Stimulated activated CD4-positive, alpha-beta T cell treated with anti-CD3 and anti-CD28 coated beads, Interleukin-2, amount 100 ng/mL, for 4 hours (primary cell): ENCODE measurements at regions not wholly inside any gene's neighbourhood (a gene's known extent, or its start where the extent isn't known, plus 50 kb on each side); places are given as distances from the start of the nearest gene placed in this dataset.
"Not testable (repeated sequence)": the region's sequence is repeated elsewhere in the genome, so short reads cannot be mapped to it uniquely, and the experiment has no call there.

Experiments
- DNase-seq: peaks from one replicate; pipeline ENCODE4 v3.0.0-alpha.2; 2020; ENCODE audit warnings: low read depth

GRCh38 chr6:2376429-2377355 is 131.3 kb upstream of the GMDS start:
- DNase-seq = no peak

- no peak for DNase-seq
These were observed 130.0 kb upstream of the GMDS start for GRCh38 chr6:2375443-2375842.

GRCh38 chr6:2369606-2370005 is 124.2 kb upstream of the GMDS start:
- no peak for DNase-seq

DNA sequence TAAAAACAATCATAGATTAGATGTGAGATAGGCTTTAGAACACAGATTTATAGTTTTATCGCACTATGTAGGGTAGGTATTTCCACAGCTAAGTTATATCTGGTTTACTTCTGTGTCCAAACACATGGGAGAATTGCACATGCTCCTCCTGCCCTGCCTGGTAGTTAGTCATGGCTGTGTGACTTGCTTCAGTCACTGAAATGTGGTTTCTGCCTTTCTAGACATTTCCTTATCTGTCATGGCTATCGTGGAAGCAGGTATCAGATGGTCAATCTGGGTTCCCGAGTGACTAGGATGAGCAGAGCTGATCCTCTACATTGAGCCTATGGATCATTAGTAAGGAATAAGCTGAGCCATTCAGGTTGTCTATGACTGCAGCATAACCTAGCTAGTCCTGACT is 117.8 kb upstream of the GMDS start:
- no peak for DNase-seq

DNA sequence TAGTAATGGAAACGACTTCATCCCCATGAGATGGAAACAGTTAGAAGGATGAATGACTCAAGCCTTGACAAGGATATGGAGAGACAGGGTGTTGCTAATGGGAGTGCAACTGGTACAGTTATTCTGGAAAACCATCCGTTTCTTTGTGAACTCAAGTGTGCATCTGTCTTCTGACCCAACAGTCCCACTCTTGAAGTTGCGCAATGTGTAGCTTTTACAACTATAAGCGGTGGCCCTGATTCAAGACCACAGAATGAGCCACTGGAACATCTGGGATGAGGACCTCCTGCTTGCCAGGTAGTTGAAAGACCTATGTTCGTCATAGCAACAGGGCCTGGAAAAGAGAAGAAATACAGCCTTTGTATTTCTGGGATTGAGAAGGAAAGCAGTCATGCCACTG is 115.8 kb upstream of the GMDS start:
- no peak for DNase-seq

DNA sequence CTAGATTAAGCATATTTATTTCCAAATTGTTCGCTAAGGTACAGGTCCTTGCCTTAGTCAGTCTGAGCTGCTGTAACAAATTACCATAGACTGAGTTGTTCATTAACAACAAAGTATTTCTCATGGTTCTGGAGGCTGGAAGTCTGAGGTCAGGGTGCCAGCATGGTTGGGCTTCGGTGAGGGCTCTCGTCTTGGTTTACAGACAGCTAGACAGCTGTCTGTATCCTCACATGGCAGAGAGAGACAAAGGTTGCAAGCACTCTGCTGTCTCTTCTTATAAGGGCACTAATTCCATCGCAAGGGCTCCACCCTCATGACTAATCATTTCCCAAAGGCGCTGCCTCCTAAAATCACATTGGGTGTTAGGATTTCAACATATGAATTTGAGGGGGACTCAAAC is 115.3 kb upstream of the GMDS start:
- no peak for DNase-seq

GRCh38 chr6:2360126-2360525 is 114.7 kb upstream of the GMDS start:
- DNase-seq = no peak

DNA sequence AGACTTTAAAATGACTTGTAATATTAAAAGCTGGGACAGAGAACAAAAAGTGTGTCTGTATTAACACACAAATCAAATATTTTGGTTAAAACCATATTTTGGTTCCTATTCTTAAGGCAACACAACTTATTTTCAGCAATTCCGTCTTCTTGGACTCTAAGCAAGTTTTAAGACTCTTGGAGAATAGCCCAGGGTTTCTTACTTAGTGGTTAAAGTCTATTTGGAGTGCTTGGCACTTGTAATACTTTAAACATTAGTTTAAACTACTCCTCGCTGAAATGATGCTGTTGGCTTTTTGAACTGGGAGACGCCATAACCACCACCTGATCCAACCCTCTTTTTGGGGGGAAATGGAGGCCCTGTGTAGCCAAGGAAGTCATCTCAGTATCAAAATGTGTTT is 109.7 kb upstream of the GMDS start:
- no peak for DNase-seq

DNA sequence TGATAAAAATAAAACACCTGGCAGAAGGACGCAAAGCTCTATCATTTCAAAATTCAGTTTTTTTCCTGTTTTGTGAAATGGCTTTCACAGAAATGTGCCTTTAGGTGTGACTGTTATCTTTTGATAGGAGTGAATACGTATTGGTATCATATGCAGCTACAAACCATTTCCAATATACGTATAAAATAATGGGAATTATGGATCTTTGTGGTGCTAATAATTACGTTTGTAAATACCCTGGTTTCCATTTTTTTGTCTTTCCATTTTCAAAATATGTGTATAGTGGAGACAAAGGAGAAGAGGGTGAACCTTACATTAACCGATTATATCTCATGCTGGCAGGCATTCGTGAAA is 108.7 kb upstream of the GMDS start:
- DNase-seq = no peak

DNA sequence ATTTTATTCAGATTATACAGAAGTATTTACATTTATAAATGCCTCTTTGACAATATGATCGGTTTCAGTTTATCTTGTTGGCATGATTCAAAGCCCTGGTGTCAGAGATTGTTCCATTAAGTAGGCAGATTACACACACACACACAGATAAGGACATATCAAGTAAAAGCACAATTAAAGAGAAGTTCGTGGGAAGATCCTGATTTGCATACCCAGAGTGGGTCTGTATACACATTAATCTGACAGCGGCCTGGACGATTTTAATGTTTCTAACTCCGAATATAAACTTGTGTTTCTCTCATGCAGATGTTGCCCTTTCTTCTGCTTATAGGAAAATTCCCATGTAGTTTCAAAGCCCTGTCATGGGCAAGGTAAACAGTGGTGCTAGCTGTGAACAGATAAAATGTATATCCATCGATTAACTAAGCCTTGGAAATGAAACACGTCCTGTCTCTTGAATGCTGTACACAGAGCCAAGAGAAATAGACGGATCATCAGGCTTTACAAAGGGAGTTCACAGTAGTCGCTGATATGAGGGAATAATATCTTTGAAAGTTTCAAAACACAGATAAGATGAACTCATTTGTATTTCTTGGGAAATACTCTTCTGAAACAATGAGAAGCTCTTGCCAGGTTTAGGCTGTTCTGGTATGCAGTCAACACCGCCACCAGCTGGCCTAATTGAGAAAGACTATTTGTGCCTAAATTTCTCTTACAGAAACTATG is 108.2 kb upstream of the GMDS start:
- peak; percentile 28 for DNase-seq

DNA sequence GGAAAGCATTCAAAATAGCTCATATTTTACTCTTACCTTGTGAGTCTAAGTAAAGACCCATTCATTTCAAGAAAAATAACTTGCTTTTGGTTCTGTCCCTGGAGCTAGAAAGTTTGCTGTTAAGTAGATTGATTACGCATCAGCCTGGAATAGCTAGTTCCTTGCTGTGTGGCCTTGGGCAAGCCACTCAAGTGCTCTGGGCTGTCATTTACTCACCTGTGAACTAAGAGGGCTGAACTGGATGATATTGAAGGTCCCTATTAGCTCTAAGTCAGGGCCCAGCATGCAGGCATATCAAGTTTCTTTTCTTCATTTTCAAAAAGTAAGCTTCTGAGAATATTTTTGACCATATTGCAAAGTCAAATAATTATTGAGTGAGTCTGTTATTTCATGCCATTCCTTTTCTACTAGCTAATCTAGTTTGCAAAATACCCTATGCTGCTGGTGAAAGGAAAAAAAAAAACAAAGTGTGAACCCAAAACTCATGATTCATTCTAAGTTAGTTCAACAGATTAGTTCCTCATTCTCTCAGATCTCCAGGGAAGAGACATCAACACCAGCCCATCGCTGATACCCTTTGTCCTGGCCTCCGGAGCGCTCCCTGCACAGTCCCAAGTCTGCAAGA is 106.5 kb upstream of the GMDS start:
- no peak for DNase-seq

DNA sequence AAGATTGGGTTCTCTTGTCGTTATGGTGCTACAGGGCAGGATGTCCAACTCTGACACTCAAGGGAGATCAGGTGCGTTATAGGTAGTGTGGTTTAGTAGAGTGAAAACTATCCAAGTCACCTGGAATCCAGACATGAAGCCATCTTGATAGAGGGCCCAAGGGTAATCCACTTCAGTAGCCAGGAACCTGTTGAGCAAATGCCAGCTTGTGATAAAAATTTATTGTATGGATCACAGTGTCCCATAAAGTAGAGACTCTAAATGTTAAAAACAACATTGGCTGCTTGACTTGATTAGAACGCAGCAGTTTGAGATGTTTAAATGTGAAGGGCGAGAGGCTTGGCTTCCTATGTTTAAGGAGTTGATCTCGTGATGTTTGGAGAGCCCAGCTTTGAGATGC is 105.7 kb upstream of the GMDS start:
- no peak for DNase-seq

DNA sequence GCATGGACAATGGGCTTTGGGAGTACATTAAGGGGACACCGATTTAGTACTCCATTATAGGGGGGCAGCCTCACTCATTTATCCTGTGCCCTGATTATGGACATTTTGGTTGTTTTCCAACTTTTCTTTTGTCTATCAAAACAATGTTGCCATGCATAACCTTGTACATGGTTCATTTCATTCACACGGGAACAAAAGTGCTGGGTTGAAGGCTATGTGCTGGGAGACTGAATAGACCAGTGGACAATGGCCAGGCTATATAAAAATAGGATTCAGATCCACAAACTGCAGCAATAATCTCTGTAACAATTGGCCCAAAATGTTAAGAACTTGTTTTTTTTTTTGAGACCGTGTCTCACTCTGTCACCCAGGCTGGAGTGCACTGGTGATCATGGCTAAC is 100.7 kb upstream of the GMDS start:
- no peak for DNase-seq

- DNase-seq = no peak
These were observed 99.0 kb upstream of the GMDS start for GRCh38 chr6:2344319-2344905.

GRCh38 chr6:2327591-2327990 is 82.2 kb upstream of the GMDS start:
- no peak for DNase-seq

- DNase-seq = no peak
These were observed 79.0 kb upstream of the GMDS start for GRCh38 chr6:2324166-2324953.

DNA sequence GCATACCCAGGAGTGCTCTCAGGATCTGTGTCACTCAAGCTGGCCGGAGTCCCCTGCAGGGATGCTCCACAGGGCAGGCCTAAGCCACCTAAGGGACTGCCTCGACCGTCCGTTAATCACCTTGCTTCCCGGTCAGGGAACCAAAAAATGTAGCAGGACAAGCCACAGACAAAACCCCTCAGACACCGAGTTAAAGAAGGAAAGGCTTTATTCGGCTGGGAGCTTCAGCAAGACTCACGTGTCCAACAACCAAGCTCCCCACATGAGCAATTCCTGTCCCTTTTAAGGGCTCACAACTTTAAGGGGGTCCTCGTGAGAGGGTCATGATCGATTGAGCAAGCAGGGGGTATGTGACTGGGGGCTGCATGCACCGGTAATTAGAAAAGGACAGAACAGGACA is 72.1 kb upstream of the GMDS start:
- DNase-seq = not testable (repeated sequence)

- DNase-seq = no peak
These were observed 69.2 kb upstream of the GMDS start for GRCh38 chr6:2314641-2315040.

DNA sequence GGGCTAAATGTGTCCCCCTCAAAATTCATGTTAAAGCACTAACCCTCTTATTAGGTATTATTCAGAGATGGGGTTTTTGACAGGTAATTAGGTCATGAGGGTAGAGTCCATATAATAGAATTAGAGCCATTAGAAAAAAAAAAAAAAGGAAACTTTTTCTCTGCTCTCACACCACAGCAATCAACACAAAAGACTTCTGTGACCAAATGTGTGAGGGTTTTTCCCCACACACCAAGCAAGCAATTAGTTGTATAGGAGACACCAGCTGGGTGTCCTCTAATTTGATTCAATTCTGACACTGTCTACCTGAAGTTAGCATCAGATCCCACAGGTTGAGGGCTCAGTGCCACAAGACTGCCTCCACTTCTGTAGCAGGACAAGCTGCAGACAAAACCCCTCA is 64.6 kb upstream of the GMDS start:
- no peak for DNase-seq

DNA sequence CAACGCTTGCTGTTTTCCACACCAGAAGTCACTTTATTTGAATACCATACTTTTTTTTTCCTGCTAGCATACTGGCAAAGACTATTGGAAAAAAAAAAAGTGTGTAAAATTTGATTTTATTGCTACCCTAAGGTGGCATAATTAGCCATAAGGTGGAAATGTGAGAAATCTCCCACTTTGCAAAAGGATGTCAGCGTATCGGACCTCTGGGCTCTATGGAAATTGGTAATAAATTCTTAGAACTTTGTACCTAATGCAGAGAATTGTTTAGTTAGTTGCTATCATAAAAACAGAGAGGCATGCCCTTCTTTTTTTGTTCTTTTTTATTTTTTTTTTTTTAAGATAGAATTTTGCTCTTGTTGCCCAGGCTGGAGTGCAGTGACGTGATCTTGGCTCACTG is 63.7 kb upstream of the GMDS start:
- DNase-seq = no peak

- DNase-seq = no peak
These were observed 62.4 kb upstream of the GMDS start for GRCh38 chr6:2307799-2308198.

GRCh38 chr6:2305951-2306350 is 60.5 kb upstream of the GMDS start:
- DNase-seq = no peak
